Anterior cingulate cortex (tissue), 58 donors: ENCODE measurements at regions not wholly inside any gene's neighbourhood (a gene's known extent, or its start where the extent isn't known, plus 50 kb on each side); places are given as distances from the start of the nearest gene placed in this dataset.

Experiments
- DNase-seq, 58 donors: peaks; one replicate each; lab custom pipeline; 2025; lab: John Stamatoyannopoulos, UW

GRCh38 chr5:68522863-68523262 lies 307.3 kb downstream of the PIK3R1 start:
- no peak for DNase-seq

GRCh38 chr5:68528821-68529273 lies 313.3 kb downstream of the PIK3R1 start:
- no peak for DNase-seq

- DNase-seq: no peak
Observed at GRCh38 chr5:68529581-68529980, 314.0 kb downstream of the PIK3R1 start.

- DNase-seq: no peak
Observed at GRCh38 chr5:68531970-68532369, 316.4 kb downstream of the PIK3R1 start.

- no peak for DNase-seq
Observed at GRCh38 chr5:68533051-68533450, 317.5 kb downstream of the PIK3R1 start.

- peak in 2 of 58 donors; percentile 27 to 40 for DNase-seq
Observed at GRCh38 chr5:68533571-68534084, 318.1 kb downstream of the PIK3R1 start.

- peak; percentile 9 to 94 (median 68) for DNase-seq
Observed at GRCh38 chr5:68534131-68534940, 318.8 kb downstream of the PIK3R1 start.

GRCh38 chr5:68534956-68535520 lies 319.5 kb downstream of the PIK3R1 start:
- no peak for DNase-seq

GRCh38 chr5:68538814-68539420 lies 323.4 kb downstream of the PIK3R1 start:
- DNase-seq: peak in 2 of 58 donors; percentile 4 to 7

GRCh38 chr5:68540798-68541590 lies 325.4 kb downstream of the PIK3R1 start:
- DNase-seq: no peak

GRCh38 chr5:68542207-68542606 lies 326.7 kb downstream of the PIK3R1 start:
- DNase-seq: no peak

GRCh38 chr5:68543212-68543611 lies 327.7 kb downstream of the PIK3R1 start:
- DNase-seq: no peak

GRCh38 chr5:68544091-68544647 lies 328.6 kb downstream of the PIK3R1 start:
- no peak for DNase-seq

- no peak for DNase-seq
Observed at GRCh38 chr5:68544648-68545552, 329.3 kb downstream of the PIK3R1 start.

GRCh38 chr5:68545636-68546295 lies 330.2 kb downstream of the PIK3R1 start:
- DNase-seq: no peak

GRCh38 chr5:68547056-68547455 lies 331.5 kb downstream of the PIK3R1 start:
- no peak for DNase-seq

GRCh38 chr5:68547622-68548021 lies 332.1 kb downstream of the PIK3R1 start:
- no peak for DNase-seq

- no peak for DNase-seq
Observed at GRCh38 chr5:68548959-68549676, 333.6 kb downstream of the PIK3R1 start.
